H1 (cell line): ENCODE measurements at regions not wholly inside any gene's neighbourhood (a gene's known extent, or its start where the extent isn't known, plus 50 kb on each side); places are given as distances from the start of the nearest gene placed in this dataset.

ENCODE experiments used
- CEBPB ChIP-seq: IDR thresholded peaks from 2 replicates; pipeline ENCODE4 v1.6.1; 2012; ENCODE audit warnings: low read depth, low read length
- CHD7 ChIP-seq: fragments of 300-600 bp; sonication (generic); IDR thresholded peaks from 2 replicates; pipeline ENCODE4 v1.7.1; 2012; ENCODE audit warnings: low read length, moderate library complexity, mild to moderate bottlenecking, inconsistent platforms; ENCODE audit not compliant: insufficient replicate concordance
- EZH2 ChIP-seq: fragments of 200-600 bp; sonication (generic); IDR thresholded peaks from 2 replicates; pipeline ENCODE4 v1.7.1; 2012; ENCODE audit warnings: low read depth, mild to moderate bottlenecking, moderate library complexity, low read length, inconsistent platforms; ENCODE audit not compliant: severe bottlenecking
- POLR2A ChIP-seq, 2 experiments: IDR thresholded peaks; 1 replicate in 1 of 2; 2 replicates in 1 of 2; pipeline ENCODE4 v1.6.1; 2011; ENCODE audit warnings: low read depth in 2 of 2, low read length in 2 of 2, mild to moderate bottlenecking in 2 of 2; ENCODE audit errors: control extremely low read depth in 1 of 2
- POLR2AphosphoS5 ChIP-seq: IDR thresholded peaks from 2 replicates; pipeline ENCODE4 v1.6.1; 2011; ENCODE audit warnings: low read depth, low read length
- SRF ChIP-seq: IDR thresholded peaks from 2 replicates; pipeline ENCODE4 v1.6.1; 2011; ENCODE audit warnings: mild to moderate bottlenecking, low read depth, low read length, moderate library complexity
- TAF1 ChIP-seq: IDR thresholded peaks from 2 replicates; pipeline ENCODE4 v1.6.1; 2011; ENCODE audit warnings: mild to moderate bottlenecking, low read depth, low read length
- YY1 ChIP-seq: IDR thresholded peaks from 2 replicates; pipeline ENCODE4 v1.6.1; 2011; ENCODE audit warnings: low read depth, mild to moderate bottlenecking, low read length
- ZNF274 ChIP-seq: IDR thresholded peaks from 2 replicates; pipeline ENCODE4 v1.7.0; 2012; ENCODE audit warnings: low read length, borderline replicate concordance; ENCODE audit errors: extremely low read depth
- TF ChIP-seq, protein P1 (sequence below), 3 experiments: IDR thresholded peaks; 1 replicate in 2 of 3; 2 replicates in 1 of 3; pipeline versions ENCODE4 v1.5.1 to v1.6.1; 2011; ENCODE audit warnings: low read length in 3 of 3, mild to moderate bottlenecking in 3 of 3, inconsistent platforms in 2 of 3, low read depth in 1 of 3, moderate library complexity in 1 of 3; ENCODE audit not compliant: insufficient read depth in 1 of 3; ENCODE audit errors: control extremely low read depth in 1 of 3

- TF ChIP-seq, protein P1, sequence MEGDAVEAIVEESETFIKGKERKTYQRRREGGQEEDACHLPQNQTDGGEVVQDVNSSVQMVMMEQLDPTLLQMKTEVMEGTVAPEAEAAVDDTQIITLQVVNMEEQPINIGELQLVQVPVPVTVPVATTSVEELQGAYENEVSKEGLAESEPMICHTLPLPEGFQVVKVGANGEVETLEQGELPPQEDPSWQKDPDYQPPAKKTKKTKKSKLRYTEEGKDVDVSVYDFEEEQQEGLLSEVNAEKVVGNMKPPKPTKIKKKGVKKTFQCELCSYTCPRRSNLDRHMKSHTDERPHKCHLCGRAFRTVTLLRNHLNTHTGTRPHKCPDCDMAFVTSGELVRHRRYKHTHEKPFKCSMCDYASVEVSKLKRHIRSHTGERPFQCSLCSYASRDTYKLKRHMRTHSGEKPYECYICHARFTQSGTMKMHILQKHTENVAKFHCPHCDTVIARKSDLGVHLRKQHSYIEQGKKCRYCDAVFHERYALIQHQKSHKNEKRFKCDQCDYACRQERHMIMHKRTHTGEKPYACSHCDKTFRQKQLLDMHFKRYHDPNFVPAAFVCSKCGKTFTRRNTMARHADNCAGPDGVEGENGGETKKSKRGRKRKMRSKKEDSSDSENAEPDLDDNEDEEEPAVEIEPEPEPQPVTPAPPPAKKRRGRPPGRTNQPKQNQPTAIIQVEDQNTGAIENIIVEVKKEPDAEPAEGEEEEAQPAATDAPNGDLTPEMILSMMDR (IDR thresholded peaks at IDR 0.05; ENCODE audit: control extremely low read depth in 1 of 3, insufficient read depth in 1 of 3, low read depth in 1 of 3, low read length in 3 of 3), result no peak
- TF ChIP-seq POLR2AphosphoS5, result no peak
- TF ChIP-seq YY1, result no peak
- TF ChIP-seq POLR2A (IDR thresholded peaks at IDR 0.05; ENCODE audit: control extremely low read depth in 1 of 2, low read depth in 2 of 2, low read length in 2 of 2), result no peak
- TF ChIP-seq ZNF274, result no peak
- no peak for TF ChIP-seq CHD7
- no peak for TF ChIP-seq CEBPB
- TF ChIP-seq EZH2, result no peak
- TF ChIP-seq TAF1, result no peak
- no peak for TF ChIP-seq SRF
Measured at GRCh38 chr14:39673270-39673711, 241.1 kb upstream of the FBXO33 start.
